T-helper 2 cell (primary cell): ENCODE measurements at regions not wholly inside any gene's neighbourhood (a gene's known extent, or its start where the extent isn't known, plus 50 kb on each side); places are given as distances from the start of the nearest gene placed in this dataset.

Experiments
- DNase-seq, 5 experiments: peaks; one replicate each; pipeline versions ENCODE4 v3.0.0 to v3.0.0-alpha.2; 2012 to 2022

- DNase-seq = peak in 1 of 5 experiments; percentile 86
Measured at GRCh38 chr3:27590437-27591298, 106.5 kb upstream of the SLC4A7 start.

DNA sequence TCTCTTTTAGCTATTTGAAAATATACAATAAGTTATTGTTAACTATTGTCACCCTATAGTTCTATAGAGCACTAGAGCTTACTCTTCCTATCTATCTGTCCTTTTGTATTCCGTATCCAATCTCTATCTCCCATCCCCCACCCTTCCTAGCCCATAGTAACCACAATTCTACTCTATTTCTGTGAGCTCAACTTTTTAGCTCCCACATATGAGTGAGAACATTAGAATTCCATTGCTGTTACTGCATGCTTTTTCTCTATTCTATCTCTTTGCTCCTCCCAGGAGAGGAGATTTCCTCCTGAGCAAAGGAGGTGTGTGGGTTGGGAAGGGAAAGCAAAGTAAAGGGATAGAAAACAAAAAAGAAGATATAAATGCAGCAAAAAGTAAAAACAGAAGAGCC, 105.6 kb upstream of the SLC4A7 start:
- DNase-seq = no peak

DNA sequence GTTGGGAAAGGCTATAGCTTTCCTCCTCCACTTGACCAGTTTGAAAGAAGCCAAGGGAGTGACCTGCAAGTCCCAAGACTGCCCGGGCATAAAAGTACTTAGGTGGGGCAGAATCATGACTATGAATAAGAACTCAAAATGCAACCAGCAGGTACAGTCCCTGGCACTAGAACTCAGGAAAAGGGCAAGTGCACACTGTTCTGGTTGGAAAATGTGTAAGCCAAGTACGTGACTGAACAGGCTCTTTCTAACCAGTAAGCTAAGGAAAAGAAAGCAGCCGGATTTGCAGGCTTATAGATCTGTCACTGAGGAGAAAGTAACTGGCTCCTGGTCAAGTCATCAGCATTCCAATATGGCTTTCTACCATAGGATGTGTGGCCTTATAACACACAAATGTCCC, 101.2 kb upstream of the SLC4A7 start:
- no peak for DNase-seq

GRCh38 chr3:27584874-27585273, 100.7 kb upstream of the SLC4A7 start:
- no peak for DNase-seq

GRCh38 chr3:27581852-27582251, 97.7 kb upstream of the SLC4A7 start:
- no peak for DNase-seq

DNA sequence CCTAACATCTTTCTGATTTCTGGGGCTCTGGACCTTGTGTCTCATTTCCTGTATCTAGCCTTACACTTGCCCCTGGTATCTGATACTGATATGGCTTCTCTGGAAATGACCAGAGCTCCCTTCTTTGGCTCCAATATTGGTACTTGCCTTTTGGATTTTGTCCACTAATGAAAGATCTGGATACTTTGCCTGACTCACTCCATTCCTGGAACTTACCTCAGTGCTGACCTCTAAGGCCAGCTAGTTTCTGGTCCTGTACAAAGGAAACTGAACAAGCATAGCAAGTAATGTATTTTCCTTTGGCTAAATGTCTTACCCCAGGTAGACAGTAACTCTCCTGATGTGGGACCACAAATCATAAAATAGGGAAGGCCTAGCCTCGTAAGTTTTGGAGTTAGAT, 93.8 kb upstream of the SLC4A7 start:
- DNase-seq = no peak

GRCh38 chr3:27577504-27577903, 93.3 kb upstream of the SLC4A7 start:
- DNase-seq = no peak

DNA sequence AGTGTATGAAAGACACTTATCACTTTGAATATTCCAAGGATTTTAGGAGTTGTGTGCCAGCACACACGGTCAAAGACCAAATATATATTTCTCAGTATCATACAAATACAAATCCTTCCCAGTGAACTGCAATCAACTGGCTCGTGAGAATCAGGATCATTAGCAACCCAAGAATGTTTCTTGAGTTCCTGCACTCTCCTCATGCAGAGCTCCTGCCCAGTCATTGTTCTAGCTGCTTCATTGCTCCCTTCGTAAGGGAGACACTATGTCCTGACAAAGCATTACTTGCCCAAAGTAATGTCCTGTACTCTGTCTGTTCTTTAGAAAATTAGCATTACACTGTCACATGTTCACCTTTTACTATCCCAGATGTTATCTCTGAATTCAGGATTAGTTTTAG, 92.0 kb upstream of the SLC4A7 start:
- no peak for DNase-seq

- no peak for DNase-seq
Measured at GRCh38 chr3:27575499-27575898, 91.3 kb upstream of the SLC4A7 start.

GRCh38 chr3:27574438-27574795, 90.2 kb upstream of the SLC4A7 start:
- DNase-seq = no peak

GRCh38 chr3:27573780-27574437, 89.7 kb upstream of the SLC4A7 start:
- DNase-seq = no peak

GRCh38 chr3:27573138-27573537, 89.0 kb upstream of the SLC4A7 start:
- DNase-seq = no peak

DNA sequence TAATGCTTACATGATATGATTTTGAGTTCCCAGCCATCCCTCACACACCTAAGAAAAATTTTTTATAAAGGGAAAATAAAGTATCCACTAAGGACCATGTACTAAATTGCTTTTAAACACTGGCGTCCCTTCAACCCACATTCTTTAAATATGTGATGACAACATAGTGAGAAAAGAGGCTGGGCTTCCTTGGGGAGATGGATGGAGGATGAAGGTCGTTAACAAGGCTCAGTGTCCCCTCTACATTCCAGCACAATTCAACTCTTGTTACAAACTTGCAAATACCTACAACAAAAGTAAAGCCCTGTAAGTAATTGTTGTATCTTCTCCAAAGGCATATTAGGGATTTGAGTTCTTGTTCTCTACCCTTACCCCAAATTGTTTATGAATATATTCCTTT, 87.2 kb upstream of the SLC4A7 start:
- DNase-seq = no peak

GRCh38 chr3:27570421-27571106, 86.4 kb upstream of the SLC4A7 start:
- no peak for DNase-seq

DNA sequence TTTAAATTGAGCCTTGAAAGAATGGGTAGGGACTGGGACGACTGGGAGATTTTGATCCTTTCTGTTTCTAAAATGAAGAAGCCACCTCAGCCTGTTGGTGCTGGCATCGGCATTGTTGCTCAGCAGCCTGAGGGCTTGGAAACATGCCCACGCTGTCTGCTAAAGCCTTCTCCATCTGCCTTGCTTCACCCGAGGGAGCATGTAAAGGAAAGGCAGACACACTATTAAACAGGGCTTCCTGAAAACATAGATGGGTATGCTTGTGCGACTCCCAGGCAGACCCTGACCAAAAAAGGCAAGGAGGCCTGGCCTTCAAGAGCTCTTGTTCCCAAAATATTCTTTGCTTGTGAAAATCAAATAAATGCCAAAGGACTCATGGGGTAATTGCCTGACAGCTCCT, 84.2 kb upstream of the SLC4A7 start:
- DNase-seq = no peak

DNA sequence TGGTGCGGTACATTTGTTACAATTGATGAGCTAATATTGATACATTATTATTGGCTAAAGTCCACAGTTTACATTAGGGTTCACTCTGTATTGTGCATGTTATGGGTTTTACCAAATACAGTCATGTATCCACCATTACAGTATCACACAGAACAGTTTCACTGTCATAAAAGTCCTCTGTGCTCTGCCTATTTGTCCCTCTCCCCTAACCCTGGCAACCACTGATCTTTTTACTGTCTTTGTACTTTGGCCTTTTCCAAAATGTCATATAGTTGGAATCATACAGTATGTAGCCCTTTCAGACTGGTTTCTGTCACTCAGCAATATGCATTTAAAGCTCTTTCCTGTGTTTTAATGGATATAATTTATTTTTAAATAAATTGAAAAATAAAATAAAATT, 83.1 kb upstream of the SLC4A7 start:
- no peak for DNase-seq

DNA sequence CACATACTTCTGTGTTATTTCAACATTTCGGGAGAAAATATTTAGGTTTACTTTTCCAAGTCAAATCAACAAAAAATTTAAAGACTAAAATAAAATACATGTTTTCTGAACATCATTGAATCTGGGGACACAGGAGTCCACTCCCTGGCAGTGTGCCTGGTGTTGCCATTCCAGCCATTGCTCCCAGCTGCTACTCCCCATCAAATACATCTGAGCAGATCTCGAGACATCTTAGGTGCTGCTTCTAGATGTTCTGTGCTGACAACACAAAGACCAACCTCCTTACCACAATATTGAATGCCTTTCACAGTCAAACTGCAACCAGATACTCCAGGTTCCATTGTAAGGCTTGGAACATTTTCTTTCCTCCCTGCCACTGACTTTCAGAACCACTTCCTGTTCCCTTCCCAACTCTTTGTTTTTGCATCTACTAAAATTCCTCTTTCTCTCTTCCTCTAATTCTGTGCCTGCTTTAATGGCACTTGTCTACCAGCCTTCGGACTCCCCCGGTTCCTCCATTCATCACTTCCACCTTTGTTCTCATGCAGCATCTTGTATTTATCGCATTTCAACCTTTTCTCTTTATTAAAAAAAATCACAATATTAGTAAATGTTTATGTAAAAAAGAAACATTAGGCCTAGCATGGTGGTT, 81.1 kb upstream of the SLC4A7 start:
- no peak for DNase-seq

DNA sequence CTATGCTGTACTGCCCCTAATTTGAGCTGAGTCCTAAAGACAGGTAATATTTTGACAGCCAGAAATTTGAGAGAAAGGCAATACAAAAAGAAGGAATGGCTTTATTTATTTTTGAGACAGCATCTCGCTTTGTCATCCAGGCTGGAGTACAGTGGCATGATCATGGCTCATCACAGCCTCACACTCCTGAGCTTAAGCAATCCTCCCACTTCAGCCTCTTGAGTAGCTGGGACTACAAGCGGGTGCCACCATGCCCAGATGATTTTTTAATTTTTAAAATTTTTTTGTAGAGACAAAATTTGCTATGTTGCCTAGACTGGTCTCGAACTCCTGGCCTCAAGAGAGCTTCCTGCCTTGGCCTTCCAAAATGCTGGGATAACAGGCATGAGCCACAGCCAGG, 77.4 kb upstream of the SLC4A7 start:
- DNase-seq = no peak

GRCh38 chr3:27560484-27561056, 76.4 kb upstream of the SLC4A7 start:
- DNase-seq = no peak

GRCh38 chr3:27559835-27560234, 75.7 kb upstream of the SLC4A7 start:
- DNase-seq = no peak

GRCh38 chr3:27559381-27559780, 75.2 kb upstream of the SLC4A7 start:
- no peak for DNase-seq

- DNase-seq = no peak
Measured at GRCh38 chr3:27557411-27557810, 73.2 kb upstream of the SLC4A7 start.

GRCh38 chr3:27556887-27557286, 72.7 kb upstream of the SLC4A7 start:
- DNase-seq = no peak
